ENCODE measurements at regions not wholly inside any gene's neighbourhood (a gene's known extent, or its start where the extent isn't known, plus 50 kb on each side); places are given as distances from the start of the nearest gene placed in this dataset.

DNA sequence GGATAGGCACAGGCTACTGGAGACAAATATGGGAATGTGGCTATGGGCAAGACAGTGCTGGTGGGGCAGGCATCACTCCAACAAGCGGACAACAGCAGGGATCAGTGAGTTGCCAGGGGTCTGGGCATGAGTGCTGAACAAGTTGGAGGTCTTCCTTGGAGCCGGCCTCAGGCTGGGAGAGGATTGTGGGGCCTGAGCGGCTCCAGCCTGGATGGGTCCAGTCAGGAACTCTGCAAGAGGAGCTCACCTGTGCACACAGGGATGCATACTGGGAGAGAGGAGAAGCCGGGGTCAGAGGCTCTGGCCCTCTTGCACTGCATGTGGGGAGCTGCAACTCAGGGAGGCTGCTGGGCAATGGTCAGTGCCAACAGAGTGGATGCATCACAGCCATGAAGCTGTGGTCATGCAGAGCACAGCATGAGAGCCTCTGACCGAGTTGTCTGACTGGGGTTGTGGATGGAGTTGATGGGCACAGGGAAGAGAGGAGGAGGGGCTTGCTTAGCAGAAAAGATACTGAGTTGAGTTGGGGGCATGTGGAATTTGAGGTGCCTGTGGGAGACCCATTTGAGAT lies 204.0 kb upstream of the ZNF32 start:
- H3K4me3 ChIP-seq (ENCODE audit: control insufficient read depth, low read depth, low read length): no peak overlapping the region
- TF ChIP-seq, protein P1, sequence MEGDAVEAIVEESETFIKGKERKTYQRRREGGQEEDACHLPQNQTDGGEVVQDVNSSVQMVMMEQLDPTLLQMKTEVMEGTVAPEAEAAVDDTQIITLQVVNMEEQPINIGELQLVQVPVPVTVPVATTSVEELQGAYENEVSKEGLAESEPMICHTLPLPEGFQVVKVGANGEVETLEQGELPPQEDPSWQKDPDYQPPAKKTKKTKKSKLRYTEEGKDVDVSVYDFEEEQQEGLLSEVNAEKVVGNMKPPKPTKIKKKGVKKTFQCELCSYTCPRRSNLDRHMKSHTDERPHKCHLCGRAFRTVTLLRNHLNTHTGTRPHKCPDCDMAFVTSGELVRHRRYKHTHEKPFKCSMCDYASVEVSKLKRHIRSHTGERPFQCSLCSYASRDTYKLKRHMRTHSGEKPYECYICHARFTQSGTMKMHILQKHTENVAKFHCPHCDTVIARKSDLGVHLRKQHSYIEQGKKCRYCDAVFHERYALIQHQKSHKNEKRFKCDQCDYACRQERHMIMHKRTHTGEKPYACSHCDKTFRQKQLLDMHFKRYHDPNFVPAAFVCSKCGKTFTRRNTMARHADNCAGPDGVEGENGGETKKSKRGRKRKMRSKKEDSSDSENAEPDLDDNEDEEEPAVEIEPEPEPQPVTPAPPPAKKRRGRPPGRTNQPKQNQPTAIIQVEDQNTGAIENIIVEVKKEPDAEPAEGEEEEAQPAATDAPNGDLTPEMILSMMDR (IDR thresholded peaks at IDR 0.05; ENCODE audit: control insufficient read depth, insufficient read depth, low read depth, low read length, missing control alignments): no peak

DNA sequence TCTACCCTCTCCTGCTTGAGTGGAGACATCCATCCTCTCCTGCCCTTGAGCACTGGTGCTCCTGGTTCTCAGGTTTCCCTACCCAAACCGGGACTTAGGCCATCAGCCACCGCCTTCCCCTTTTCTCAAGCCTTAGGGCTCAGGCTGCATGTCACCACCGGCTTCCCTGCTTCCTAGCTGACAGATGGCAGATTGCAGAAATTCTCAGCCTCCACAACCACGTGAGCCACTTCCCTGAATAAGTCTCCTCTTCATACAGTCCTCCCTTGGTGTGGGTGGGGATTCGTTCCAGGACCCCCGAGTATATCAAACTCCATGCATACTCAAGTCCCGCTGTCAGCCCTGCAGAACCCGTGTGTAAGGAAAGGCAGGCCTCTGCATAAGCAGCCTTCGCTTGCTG lies 203.5 kb upstream of the ZNF32 start:
- TF ChIP-seq, protein P1 (IDR thresholded peaks at IDR 0.05; ENCODE audit: control insufficient read depth, insufficient read depth, low read depth, low read length, missing control alignments): no peak
- no peak overlapping the region for H3K4me3 ChIP-seq (ENCODE audit: control insufficient read depth, low read depth, low read length)
- DNase-seq (ENCODE audit: low read depth): no peak

More for the DNA sequence above, 204.0 kb upstream of the ZNF32 start:
- no peak for DNase-seq (ENCODE audit: low read depth)

DNA sequence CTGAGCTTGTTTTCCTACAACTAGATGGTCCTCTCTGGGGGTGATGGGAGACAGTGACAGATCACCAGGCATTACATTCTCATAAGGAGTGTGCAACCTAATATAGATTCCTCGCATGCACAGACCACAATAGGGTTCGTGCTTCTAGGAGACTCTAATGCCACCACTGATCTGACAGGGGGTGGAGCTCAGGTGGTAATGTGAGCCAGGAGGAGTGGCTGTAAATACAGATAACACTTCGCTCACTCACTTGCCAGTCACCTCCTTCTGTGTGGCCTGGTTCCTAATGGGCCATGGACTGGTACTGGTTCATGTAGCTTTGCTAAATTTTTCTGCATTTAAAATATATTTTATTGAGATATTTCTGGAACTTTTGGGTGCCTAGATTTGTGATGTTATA lies 202.3 kb upstream of the ZNF32 start:
- no peak for DNase-seq (ENCODE audit: low read depth)
- TF ChIP-seq, protein P1 (IDR thresholded peaks at IDR 0.05; ENCODE audit: control insufficient read depth, insufficient read depth, low read depth, low read length, missing control alignments): no peak
- no peak overlapping the region for H3K4me3 ChIP-seq (ENCODE audit: control insufficient read depth, low read depth, low read length)

DNA sequence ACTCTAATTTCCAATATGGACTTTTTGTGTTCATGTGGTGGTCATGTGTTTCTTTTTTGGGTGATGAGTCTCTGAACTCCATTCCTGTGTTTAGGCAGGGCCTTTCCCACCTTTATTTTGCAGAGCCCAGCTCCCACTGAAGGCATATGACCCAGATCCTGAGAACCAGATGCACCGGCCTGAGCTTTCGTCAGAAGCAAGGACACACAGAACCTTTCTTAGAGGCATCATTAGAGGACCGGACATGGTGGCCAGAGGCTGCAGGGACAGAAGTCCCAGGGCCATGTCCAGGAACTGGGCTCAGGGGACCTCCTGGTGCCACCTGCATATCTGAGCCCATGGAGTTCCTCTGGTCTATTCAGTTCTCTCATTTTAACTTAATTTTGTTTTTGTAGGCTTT lies 200.9 kb upstream of the ZNF32 start:
- H3K4me3 ChIP-seq (ENCODE audit: control insufficient read depth, low read depth, low read length): no peak overlapping the region
- TF ChIP-seq, protein P1 (IDR thresholded peaks at IDR 0.05; ENCODE audit: control insufficient read depth, insufficient read depth, low read depth, low read length, missing control alignments): no peak
- DNase-seq (ENCODE audit: low read depth): no peak

DNA sequence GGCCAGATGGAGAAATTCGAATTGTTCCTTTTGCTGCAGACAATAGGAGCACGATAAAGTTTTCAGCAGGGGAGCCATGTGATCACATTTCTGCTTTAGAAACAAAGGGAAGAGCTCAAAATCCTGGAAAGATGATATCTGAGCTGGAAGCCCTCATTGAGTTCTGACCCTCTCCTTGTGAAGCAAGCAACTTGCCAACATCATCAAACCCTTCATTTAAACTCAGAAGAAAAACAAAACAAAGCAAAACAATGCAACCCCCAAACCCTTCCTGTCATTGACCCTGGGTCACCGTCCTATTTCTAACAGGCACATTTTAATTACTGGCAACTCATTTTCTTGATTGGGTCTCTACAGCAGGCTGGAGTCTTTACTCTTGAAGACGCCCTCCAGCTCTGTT lies 198.3 kb upstream of the ZNF32 start:
- TF ChIP-seq, protein P1 (IDR thresholded peaks at IDR 0.05; ENCODE audit: control insufficient read depth, insufficient read depth, low read depth, low read length, missing control alignments): no peak
- H3K4me3 ChIP-seq (ENCODE audit: control insufficient read depth, low read depth, low read length): no peak overlapping the region
- no peak for DNase-seq (ENCODE audit: low read depth)

DNA sequence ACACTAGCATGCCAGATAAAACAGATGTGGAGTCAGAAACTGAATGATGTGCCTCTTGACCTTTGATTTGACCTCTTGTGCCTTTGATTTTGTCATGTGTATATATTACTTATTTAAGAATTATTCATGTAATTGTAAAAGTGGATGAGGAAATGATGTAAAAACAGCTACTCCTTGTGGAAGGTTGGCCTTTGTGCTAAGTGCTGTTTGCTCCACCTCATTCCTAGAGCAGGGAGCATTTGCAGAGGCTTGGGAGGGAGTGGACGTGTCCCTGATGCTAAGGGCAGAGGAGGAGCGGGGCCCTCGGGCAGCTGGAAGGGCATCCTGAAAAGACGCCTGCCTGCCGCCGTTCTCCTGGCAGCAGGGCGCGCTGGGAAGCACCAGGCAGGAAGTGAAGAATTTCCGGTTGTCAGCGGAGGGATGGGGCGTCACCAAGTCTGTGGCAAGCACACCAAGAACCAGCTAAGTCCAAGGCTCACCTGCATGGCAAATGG lies 197.6 kb upstream of the ZNF32 start:
- H3K4me3 ChIP-seq (ENCODE audit: control insufficient read depth, low read depth, low read length): no peak overlapping the region
- TF ChIP-seq, protein P1 (IDR thresholded peaks at IDR 0.05; ENCODE audit: control insufficient read depth, insufficient read depth, low read depth, low read length, missing control alignments): peak; percentile 21
- peak; percentile 72 for DNase-seq (ENCODE audit: low read depth)
